C4-2B (cell line): ENCODE measurements at regions not wholly inside any gene's neighbourhood (a gene's known extent, or its start where the extent isn't known, plus 50 kb on each side); places are given as distances from the start of the nearest gene placed in this dataset.

Source experiments
- ZFX ChIP-seq: fragments of 450-650 bp; IDR thresholded peaks from 2 replicates; pipeline ENCODE4 v1.6.1; 2017
- TF ChIP-seq, protein P1 (sequence below): fragments of 450-650 bp; conservative IDR thresholded peaks from 2 replicates; pipeline ENCODE4 v1.5.1; 2017; ENCODE audit warnings: mild to moderate bottlenecking

DNA sequence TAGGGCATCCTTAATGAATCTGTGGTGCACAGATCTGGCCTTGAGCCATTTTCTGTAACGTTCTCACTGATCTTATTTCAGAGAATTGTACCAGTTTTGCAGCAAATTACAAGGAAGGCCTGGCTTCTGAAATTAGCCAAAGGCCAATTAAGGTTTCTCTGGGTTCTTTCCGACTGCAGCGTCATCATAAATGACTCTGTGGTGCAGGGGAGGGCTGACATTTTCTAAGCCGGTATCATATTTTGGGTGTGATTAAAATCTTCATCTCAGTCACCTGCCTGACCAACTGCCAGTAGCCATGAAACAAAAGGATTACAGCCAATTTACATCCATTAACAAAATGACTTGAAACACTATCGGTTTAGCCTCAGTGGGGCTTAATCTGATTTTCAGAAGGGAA lies 363.7 kb downstream of the ADRA2A start:
- TF ChIP-seq, protein P1, sequence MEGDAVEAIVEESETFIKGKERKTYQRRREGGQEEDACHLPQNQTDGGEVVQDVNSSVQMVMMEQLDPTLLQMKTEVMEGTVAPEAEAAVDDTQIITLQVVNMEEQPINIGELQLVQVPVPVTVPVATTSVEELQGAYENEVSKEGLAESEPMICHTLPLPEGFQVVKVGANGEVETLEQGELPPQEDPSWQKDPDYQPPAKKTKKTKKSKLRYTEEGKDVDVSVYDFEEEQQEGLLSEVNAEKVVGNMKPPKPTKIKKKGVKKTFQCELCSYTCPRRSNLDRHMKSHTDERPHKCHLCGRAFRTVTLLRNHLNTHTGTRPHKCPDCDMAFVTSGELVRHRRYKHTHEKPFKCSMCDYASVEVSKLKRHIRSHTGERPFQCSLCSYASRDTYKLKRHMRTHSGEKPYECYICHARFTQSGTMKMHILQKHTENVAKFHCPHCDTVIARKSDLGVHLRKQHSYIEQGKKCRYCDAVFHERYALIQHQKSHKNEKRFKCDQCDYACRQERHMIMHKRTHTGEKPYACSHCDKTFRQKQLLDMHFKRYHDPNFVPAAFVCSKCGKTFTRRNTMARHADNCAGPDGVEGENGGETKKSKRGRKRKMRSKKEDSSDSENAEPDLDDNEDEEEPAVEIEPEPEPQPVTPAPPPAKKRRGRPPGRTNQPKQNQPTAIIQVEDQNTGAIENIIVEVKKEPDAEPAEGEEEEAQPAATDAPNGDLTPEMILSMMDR, result no peak
- TF ChIP-seq ZFX, result no peak
